ENCODE measurements at regions not wholly inside any gene's neighbourhood (a gene's known extent, or its start where the extent isn't known, plus 50 kb on each side); places are given as distances from the start of the nearest gene placed in this dataset.

GRCh38 chr18:27549335-27550039, 364.4 kb upstream of the CHST9 start:
- no peak for TF ChIP-seq CTCF (IDR thresholded peaks at IDR 0.05)
- TF ChIP-seq POLR2A (IDR thresholded peaks at IDR 0.05), result no peak
- no peak for TF ChIP-seq POLR2AphosphoS5 (IDR thresholded peaks at IDR 0.05)
